Activated CD8-positive, alpha-beta memory T cell treated with anti-CD3 and anti-CD28 coated beads, Interleukin-2, amount 50 U/mL, for 48 hours (primary cell): ENCODE measurements at regions not wholly inside any gene's neighbourhood (a gene's known extent, or its start where the extent isn't known, plus 50 kb on each side); places are given as distances from the start of the nearest gene placed in this dataset.
"Not testable (repeated sequence)": the region's sequence is repeated elsewhere in the genome, so short reads cannot be mapped to it uniquely, and the experiment has no call there.

Experiments used
- DNase-seq: peaks from one replicate; pipeline ENCODE4 v3.0.0-alpha.2; 2020

- DNase-seq: no peak
Observed at GRCh38 chr6:165770397-165771082, 107.5 kb upstream of the PDE10A start.

- DNase-seq: no peak
Observed at GRCh38 chr6:165769884-165770283, 106.8 kb upstream of the PDE10A start.

- no peak for DNase-seq
Observed at GRCh38 chr6:165769401-165769800, 106.4 kb upstream of the PDE10A start.

GRCh38 chr6:165768961-165769360, 105.9 kb upstream of the PDE10A start:
- no peak for DNase-seq

GRCh38 chr6:165767228-165767627, 104.2 kb upstream of the PDE10A start:
- no peak for DNase-seq

GRCh38 chr6:165766457-165766856, 103.4 kb upstream of the PDE10A start:
- DNase-seq: no peak

GRCh38 chr6:165766026-165766425, 103.0 kb upstream of the PDE10A start:
- DNase-seq: no peak

- DNase-seq: not testable (repeated sequence)
Observed at GRCh38 chr6:165765256-165765655, 102.2 kb upstream of the PDE10A start.

- DNase-seq: no peak
Observed at GRCh38 chr6:165762876-165763275, 99.8 kb upstream of the PDE10A start.

GRCh38 chr6:165762125-165762524, 99.1 kb upstream of the PDE10A start:
- DNase-seq: no peak

GRCh38 chr6:165760803-165761185, 97.8 kb upstream of the PDE10A start:
- DNase-seq: no peak

- no peak for DNase-seq
Observed at GRCh38 chr6:165760126-165760802, 97.2 kb upstream of the PDE10A start.

GRCh38 chr6:165758441-165758840, 95.4 kb upstream of the PDE10A start:
- DNase-seq: no peak

- no peak for DNase-seq
Observed at GRCh38 chr6:165755583-165755982, 92.5 kb upstream of the PDE10A start.

- DNase-seq: no peak
Observed at GRCh38 chr6:165753506-165753905, 90.5 kb upstream of the PDE10A start.

- DNase-seq: no peak
Observed at GRCh38 chr6:165752451-165752850, 89.4 kb upstream of the PDE10A start.

GRCh38 chr6:165751486-165751885, 88.4 kb upstream of the PDE10A start:
- no peak for DNase-seq

GRCh38 chr6:165749163-165749562, 86.1 kb upstream of the PDE10A start:
- DNase-seq: no peak

GRCh38 chr6:165748390-165748789, 85.3 kb upstream of the PDE10A start:
- DNase-seq: no peak

GRCh38 chr6:165747963-165748362, 84.9 kb upstream of the PDE10A start:
- DNase-seq: no peak

- no peak for DNase-seq
Observed at GRCh38 chr6:165746331-165746730, 83.3 kb upstream of the PDE10A start.

- DNase-seq: no peak
Observed at GRCh38 chr6:165745492-165745891, 82.5 kb upstream of the PDE10A start.

GRCh38 chr6:165744555-165745228, 81.7 kb upstream of the PDE10A start:
- DNase-seq: no peak

GRCh38 chr6:165743366-165743898, 80.4 kb upstream of the PDE10A start:
- DNase-seq: no peak
